HG03196 (cell line): ENCODE measurements at regions not wholly inside any gene's neighbourhood (a gene's known extent, or its start where the extent isn't known, plus 50 kb on each side); places are given as distances from the start of the nearest gene placed in this dataset.

ENCODE experiments used
- ATAC-seq: cut with Tn5 transposase; IDR thresholded peaks from one replicate; pipeline ENCODE4 v1.9.1; 2021; ENCODE audit not compliant: unreplicated experiment

- no peak for ATAC-seq
These were observed 606.3 kb upstream of the IGFBP3 start for GRCh38 chr7:46527360-46527759.

- ATAC-seq, result no peak
These were observed 604.8 kb upstream of the IGFBP3 start for GRCh38 chr7:46525876-46526275.

- ATAC-seq, result no peak
These were observed 603.3 kb upstream of the IGFBP3 start for GRCh38 chr7:46524350-46524749.

GRCh38 chr7:46522354-46522906, 601.4 kb upstream of the IGFBP3 start:
- no peak for ATAC-seq

- no peak for ATAC-seq
These were observed 597.6 kb upstream of the IGFBP3 start for GRCh38 chr7:46518713-46519112.

- no peak for ATAC-seq
These were observed 594.9 kb upstream of the IGFBP3 start for GRCh38 chr7:46515844-46516590.

- no peak for ATAC-seq
These were observed 592.4 kb upstream of the IGFBP3 start for GRCh38 chr7:46513447-46513848.

GRCh38 chr7:46512891-46513413, 591.9 kb upstream of the IGFBP3 start:
- ATAC-seq, result no peak

- no peak for ATAC-seq
These were observed 590.6 kb upstream of the IGFBP3 start for GRCh38 chr7:46511442-46512215.

- no peak for ATAC-seq
These were observed 587.5 kb upstream of the IGFBP3 start for GRCh38 chr7:46508583-46508982.

GRCh38 chr7:46507560-46507959, 586.5 kb upstream of the IGFBP3 start:
- ATAC-seq, result no peak

GRCh38 chr7:46494441-46494840, 573.4 kb upstream of the IGFBP3 start:
- no peak for ATAC-seq

- ATAC-seq, result no peak
These were observed 573.0 kb upstream of the IGFBP3 start for GRCh38 chr7:46494028-46494427.

- no peak for ATAC-seq
These were observed 572.1 kb upstream of the IGFBP3 start for GRCh38 chr7:46493196-46493595.

GRCh38 chr7:46492466-46492865, 571.4 kb upstream of the IGFBP3 start:
- no peak for ATAC-seq

GRCh38 chr7:46490406-46490805, 569.3 kb upstream of the IGFBP3 start:
- ATAC-seq, result no peak

GRCh38 chr7:46489106-46489505, 568.0 kb upstream of the IGFBP3 start:
- ATAC-seq, result no peak

GRCh38 chr7:46488607-46489006, 567.5 kb upstream of the IGFBP3 start:
- ATAC-seq, result no peak

- no peak for ATAC-seq
These were observed 565.5 kb upstream of the IGFBP3 start for GRCh38 chr7:46486256-46487206.

GRCh38 chr7:46485481-46486065, 564.5 kb upstream of the IGFBP3 start:
- no peak for ATAC-seq
